Brain pericyte (primary cell): ENCODE measurements at regions not wholly inside any gene's neighbourhood (a gene's known extent, or its start where the extent isn't known, plus 50 kb on each side); places are given as distances from the start of the nearest gene placed in this dataset.
A peak's percentile ranks its signal among the peaks of the same experiment; 100 is the strongest.

Experiments used
- DNase-seq: peaks from one replicate; pipeline ENCODE4 v3.0.0-alpha.2; 2012; ENCODE audit warnings: low read depth, low spot score

DNA sequence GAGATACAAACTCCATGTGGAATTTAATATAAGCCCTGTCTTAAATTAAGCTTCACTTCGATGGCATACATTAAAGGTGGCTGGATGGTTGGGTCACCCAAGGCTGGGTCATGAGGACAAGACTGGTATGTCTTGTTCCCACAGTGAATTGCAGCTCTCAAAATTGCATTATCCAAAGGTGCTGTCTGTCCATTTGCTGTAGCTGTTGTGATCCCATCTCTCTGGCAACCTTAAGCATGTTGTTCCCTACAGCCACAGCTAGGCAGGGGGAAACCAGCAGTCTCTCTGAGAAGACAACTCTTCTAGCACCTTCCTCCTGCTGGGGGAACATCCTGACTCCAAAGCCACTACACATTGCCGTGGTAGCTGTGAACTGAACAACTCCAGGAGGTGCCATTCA, 187.0 kb downstream of the NUAK1 start:
- DNase-seq: no peak

DNA sequence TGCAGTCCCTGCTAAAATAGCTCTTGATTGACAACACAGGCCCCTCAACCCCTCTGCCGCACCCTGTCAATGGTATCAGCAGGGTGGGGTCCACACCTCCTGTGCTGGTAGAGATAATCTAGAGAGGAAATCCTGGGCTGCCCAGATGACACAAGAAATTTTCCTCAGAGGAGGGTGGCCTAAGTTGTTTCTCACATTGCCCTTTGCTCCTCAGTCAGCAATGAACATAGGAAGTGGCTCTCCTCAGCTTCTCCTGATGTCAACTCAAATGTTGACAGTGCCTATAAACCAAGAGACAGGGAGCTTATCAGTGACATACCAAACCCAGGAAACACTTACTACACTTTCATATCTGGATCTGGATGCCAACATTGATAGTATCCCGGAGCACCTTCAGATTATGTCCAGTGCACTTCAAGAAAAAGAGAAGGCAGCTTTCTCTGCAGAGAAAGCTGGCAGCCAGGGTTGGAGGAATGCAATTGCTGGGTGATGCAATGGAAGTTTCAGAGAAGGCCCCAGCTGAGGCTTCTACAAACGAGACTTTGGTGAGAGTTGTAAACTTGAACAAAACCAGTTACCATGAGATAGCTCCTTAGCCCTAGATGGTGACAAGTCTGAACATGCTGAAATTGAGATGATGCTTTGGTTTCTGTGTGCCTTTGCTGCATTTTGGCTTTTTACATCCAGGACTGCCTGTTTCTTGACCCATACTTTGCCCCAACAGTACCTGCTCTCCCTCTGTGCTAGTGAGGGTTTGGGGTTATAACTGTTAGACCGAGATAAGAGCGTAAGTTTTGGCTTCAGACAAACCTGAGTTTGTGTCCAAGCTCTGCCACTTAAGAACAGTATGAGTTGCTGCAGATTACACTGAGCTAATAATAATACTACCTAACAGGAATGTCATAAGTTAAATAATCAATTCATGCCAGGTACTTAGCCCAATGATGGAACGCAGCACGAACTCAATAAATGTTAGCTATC, 183.5 kb downstream of the NUAK1 start:
- DNase-seq: no peak

DNA sequence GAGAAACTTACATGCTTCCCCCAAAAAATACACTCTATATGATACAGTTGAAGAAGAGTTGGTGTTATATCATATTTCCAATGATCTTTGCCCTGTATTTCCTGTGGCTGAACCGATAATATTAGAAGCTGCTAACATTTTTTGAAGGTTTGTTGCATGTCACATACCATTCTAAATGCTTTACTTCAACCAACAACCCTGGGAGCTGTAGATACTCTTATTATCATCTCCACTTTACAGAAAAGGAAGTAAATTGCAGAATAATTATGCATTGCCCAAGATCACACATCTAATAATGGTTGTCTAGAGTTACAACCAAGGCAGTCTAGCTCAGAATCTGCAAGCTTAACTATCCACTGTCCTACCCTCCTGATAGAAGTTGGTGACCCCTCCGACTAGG, 182.8 kb downstream of the NUAK1 start:
- DNase-seq: no peak

DNA sequence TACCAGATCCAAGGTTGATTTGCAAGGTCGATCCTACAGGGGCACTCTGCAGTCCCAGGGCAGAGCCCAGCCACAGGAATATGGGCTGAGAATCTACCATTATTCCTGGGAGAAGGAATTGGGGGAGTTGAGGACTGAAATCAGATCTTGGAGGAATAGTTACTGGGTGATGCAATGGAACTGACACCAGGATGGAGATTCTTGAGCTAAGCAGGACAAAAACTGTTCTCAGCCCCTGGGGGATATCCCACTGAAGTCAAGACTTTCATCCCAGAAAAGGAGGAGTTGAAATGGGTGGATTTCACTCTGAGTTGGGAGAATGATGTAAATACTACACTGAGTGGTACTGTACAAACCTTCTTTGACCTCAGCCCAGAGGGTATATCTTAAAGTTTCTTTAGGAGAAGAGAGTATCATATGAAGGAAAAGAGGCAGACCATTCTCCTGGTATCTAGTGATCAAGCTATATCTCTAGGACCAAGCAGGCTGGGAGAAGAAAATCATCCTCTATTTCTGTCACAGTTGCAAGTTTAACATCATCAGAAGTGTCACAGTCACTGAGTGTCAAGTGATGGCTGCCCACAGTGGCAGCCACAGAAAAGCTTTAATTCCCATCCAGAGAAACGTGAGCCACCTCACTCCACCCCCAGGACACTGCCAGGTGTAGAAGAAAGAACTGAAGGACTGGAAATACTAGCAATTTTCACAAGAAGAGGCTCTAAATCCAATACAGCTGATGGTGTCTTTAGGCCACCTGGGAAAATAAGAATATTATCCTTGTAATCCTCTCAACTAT, 181.9 kb downstream of the NUAK1 start:
- DNase-seq: no peak

DNA sequence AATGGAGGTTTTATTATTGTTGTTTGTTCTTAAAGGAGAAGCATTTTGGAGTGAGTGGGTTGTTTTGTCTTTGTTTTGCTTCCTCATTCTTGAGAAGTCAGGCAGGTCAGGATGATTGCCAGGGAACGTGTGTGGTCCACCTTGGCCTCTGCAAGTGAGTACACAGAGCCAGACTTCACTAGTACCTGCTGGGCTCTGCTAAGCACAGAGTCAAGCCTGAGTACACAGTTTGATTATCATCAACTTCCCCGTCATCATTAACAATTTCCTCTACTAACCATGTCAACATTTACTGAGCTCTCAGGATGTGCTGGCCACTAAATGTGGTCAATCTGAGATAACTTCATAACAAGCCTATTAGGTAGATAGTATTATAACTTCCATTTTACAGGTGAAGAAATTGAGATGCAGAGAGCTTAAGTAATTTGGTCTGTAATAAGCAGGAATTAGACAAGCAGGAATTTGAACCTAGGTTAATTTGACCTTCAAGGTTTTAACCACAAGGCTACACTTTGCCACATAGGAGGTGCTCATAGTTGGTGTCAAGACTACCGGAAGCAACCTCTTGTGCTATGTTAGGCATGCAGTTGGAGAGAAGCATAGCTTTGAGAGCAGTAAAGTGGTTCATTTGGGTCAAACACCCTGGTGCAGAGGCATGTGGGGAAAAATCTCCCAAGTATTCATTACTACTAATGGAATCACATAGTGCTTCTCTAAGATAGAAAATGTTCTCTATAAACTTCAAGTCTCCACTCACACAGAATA, 178.3 kb downstream of the NUAK1 start:
- DNase-seq: no peak

DNA sequence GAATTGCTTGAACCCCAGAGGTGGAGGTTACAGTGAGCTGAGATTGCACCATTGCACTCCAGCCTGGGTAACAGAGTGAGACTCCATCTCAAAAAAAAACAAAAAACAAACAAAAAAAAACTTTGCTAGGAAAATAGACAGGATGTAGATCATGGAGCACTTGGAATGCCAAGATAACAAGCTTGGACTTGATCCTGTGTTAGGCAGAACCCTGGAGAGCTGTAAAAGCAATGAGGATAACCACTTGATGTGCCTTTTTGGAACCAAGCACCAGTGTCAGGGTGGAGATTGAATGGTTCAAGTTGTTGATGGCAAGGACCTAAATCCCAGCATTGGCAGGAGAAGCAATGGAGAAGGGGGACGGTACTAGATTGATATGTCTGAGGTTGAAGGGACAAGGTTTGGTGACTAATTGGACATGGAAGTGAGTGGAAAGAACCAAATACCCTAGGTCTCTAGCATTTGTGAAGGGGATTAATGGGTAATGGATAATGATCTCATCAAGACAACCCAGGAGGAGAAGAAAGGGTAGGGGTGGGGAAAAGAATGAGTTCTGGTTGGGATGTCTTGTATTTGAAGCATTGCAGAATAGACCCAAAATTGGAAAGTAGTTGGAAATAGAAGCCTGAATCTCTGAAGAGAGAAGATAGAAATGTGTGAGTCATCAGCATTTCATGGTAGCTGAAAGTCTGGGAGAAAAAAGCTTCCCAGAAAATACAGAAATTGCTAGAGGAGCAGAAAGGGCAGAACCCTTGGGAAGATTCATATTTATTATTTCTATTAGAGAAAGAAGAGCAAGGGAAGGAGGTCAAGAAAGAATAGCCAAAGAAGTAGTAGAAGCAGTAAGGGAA, 176.7 kb downstream of the NUAK1 start:
- DNase-seq: no peak

DNA sequence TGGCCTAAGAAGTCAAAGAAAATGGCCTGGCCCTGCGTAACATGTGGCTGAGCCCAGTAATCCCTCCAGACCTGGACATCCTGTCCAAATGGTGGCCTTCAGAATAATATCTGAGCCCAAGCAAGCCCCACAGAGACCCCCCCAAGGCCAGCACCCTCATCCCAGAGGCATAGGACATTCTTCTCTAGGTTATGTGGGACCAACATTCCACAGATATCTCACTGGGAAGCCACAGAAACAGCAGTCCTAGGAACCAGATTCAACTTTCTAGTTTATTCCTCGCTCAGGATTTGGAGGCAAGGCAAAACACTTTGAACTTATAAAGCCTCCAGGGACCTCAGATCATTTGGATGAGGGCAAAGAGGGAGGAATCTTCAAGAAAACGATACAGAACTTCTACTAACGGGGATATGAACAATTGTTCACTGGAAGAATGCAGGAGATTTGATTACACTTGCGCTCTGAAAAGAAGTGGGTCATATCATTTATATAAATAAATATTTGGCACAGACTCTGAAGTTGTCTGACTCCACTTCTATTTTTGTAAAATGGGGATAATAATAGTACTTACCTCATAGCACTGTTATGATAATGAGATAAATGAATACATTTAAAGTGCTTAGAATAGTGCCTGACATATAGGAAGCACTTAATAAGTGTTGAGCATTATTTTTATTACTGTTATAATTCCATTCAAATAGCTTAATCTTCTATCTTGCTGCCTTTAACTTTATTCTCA, 171.5 kb downstream of the NUAK1 start:
- no peak for DNase-seq

DNA sequence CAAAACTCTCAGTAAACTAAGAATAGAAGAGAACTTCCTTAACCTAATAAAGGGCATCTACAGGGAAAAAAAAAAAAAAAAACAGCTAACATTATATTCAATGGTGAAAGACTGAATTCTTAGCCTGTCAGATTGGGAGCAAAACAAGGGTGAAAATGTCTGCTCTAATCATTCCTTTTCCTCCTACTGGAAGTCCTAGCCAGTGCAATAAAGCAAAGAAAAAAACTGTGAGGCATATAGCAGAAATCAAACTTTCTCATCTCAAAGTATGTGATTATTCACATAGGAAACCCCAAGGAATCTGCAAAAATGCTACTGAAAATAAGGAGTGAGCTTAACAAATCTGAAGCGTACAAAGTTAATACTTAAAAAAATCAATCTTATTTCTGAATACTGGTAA, 170.7 kb downstream of the NUAK1 start:
- DNase-seq: no peak

DNA sequence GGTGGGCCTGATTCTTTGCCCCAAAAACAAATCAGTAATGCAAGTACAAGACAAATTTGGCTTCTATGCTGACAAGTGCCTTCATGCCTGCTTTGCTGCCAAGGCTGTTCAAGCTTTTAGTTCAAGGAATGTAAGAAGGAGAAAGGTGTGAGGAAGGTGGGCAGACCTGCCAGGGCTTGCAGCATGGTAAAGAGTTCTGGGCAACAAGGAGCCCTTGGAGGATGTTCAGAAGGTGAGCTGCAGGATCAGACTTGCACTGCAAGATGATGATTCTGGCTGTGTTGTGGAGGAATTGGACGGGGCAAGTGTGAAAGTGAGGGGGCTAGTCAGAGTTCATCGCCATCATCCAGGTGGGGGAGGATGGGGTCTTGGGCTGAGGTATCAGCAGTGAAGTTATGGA, 167.9 kb downstream of the NUAK1 start:
- DNase-seq: no peak

DNA sequence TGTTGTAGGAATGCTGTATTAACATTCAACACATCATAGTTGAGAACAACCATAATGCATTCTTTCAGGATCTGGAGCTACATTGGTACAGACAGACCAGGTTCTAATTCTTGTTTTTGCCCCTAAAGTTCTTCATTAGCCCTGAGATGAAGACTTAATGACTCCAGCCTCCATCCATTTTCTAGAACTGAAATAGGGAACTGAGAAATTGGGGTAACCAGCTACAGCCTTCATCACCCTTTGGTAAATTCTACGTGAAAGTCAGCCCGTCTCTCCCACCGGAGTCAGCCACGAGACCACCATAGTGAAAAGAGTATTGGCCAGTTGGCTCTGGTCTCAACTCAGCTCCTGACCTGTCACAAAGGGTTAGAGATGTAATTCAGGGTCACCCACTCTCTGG, 164.0 kb downstream of the NUAK1 start:
- DNase-seq: no peak

DNA sequence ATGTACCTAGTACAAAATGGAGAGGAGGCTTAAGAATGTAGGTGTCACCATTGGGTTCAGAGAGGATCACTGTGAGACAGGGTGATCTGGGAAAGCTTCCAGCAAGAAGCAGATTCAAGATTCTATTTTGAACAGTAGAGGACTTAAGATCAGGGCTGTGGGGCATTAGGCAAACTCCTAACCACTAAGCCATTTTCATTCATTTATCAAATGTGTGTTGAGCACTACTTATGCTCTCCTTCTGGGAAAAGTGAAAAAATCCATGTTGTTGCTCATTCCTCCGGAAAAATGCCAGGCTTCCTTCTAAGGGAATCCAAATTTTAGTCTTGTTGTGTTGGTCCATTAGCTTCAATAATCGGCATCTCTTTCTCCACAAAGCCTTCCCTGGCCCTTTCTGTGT, 163.4 kb downstream of the NUAK1 start:
- DNase-seq: no peak

DNA sequence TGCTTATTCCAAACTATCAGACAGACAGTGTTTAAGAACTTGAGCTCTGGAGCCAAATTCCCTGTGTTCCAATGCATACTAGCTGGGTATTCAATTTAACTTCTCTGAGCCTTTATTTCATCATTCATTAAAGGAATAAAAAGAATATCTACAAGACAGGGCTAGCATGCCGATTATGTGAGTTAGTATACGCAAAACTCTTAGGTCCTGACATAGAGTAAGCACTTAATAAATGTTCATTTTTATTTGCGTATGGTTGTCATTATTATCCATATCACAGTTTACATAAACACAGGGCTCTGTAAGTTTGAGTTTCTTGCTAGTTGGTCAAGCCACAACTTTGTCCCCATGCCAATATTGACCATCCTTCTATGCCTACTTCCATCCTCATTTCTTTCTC, 161.5 kb downstream of the NUAK1 start:
- no peak for DNase-seq

DNA sequence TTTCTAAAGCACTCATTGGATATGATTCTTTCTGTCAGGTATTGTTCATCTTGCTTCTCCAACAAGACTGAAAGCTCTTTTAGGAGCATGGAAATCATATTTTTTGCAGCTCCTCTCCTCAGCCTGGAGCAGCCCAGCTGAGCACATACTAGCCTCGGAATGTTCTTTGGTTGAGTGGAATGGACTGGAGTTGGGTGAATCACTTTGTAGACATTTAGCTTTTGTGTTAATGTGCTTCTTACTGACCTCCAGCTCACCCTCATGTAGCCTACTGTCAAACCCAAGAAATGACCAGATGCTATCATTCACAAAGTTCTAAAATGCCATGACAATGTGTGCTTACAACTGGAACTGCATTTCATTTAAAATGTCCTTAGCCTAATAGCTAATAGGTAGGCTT, 161.1 kb downstream of the NUAK1 start:
- no peak for DNase-seq

DNA sequence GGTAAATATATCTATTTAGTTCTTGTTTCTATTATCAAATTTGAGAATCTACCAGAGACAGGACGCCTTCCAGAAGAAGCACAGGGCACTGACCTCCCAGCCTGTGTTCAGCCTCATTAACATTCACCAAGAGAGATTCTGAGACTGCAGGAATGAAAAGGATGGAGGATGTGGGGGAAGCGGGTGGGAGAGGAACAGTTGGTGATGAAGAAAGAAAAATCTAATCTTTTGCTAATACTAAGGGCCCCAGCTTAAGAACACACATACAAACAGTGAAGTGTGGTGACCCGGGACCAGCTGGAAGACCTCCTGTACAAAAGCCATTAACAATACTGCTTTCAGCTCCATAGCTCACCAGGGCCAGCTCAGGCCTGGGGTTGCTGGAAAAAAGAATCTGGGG, 160.5 kb downstream of the NUAK1 start:
- no peak for DNase-seq

DNA sequence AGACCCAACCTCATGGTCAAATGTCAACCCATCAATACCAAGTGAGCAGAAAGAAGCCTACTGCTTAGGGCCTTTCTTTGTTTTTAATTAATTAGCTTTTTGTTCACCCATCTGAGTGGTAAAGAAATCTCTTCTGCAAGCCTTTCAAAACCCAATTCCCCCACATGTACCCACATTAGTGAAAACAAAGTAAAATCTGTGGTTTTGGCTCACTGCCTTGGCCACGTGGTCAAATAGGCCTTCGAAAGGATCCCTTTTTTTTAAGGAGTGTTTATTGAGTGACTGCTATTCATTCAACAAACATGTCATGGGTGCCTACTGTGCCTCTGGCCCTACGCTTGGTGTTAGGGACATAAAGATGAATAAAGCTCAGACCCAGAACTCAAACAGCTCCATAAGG, 160.1 kb downstream of the NUAK1 start:
- no peak for DNase-seq

DNA sequence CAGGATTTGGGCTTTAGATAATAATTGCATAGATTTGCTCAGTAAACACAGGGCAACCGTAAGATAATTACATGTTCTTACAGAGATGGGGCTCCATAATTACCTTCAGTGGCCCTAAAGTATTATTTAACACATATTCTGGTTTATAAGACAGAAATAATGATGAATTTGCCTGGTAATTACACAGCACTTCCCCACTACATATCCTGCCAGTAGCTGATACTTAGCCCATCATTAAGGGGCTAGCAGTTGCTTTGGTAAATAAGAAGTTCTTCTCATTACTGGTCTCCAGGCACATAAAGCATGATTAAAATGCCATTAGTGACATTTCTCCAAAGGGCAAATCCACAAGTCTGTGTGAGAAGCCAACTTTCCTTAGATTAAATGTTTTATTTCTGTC, 158.7 kb downstream of the NUAK1 start:
- DNase-seq: no peak

DNA sequence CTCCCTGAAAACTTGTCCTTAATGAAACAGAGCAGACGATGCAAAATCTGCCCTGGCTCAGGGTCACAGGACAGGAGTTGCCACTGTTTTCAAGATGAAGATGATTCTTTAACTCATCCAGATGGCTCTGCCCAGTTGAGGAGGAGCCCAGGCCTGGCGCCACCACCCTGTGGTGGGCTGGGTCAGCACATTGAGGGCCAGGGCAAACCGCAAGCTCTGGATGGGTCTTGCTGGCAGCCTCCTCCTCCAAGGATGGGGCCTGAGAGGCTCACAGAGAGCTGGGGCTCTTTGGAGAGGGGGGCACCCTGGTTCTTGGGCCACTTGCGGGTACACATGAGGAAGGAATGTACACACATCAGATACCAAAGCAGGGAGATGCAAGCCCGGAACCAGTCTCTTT, 158.2 kb downstream of the NUAK1 start:
- no peak for DNase-seq

DNA sequence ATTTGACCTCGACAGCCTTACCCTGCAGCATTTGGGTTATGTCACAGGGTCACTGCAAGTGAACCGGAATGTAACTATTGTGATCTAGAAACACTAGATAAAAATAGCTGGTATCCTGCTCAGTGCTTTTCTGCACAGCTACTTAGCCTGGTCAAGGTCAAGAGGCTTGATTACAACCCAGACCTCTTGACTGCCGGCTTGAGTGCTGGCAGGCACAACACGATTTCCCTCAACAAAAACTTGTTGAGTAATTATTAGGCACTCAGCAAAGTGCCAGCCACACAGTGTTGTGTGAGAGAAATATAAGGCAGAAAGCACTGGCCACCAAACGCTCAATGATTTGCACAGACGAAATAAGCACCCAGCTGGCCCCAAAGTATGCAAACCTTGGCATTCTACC, 156.7 kb downstream of the NUAK1 start:
- DNase-seq: no peak

DNA sequence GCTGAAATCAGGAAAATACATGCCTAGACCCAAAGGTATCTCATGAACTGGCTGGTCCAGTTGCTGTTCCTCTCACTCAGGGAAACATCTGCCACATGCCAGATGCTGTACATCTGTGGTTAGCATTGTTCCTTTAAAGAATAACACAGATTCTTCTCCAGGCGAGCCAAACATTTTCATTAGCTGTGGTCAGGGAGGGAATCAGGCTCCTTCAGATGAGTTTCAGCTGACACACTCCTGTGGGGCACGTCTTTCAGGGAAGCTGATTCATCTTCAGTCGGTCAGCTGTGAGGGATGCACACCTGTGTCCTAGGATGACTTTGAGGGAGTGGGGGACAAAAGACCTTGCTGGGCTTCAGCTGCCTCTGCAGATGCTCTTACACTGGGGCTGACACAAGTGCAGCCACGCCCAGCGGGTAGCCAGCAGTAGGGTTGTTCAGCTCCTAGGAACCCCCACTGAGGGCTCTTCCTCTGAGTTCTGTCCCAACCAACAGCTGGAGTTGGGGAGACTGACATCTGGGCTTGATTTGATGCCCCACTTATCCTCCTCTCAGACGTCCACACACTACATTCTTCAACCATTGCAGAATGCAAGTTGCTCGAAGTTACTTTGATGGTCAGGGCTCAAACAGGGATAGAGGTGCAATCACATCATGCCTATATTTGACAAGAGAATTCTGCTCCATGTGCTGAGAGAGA, 155.0 kb downstream of the NUAK1 start:
- peak; percentile 24 for DNase-seq

DNA sequence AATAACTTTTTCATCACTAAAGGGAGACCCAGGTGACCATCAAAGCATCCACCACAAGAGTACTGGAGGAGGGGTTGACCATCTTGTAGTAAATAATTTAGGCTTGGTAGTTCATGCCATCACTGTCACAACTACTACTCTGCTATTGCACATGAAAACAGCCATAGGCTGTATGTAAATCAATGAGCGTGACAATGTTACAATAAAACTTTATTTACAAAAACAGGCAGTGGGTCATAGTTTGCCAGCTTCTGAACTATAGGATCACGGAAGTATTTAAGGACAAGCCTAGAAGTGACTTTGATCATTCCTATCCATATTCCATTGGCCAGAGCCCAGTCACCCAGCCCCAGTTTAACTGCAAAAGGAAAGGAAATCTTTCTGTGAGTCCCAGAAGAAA, 153.4 kb downstream of the NUAK1 start:
- no peak for DNase-seq
